ENCODE measurements at regions not wholly inside any gene's neighbourhood (a gene's known extent, or its start where the extent isn't known, plus 50 kb on each side); places are given as distances from the start of the nearest gene placed in this dataset.

GRCh38 chr5:167346461-167346860 lies 945.0 kb upstream of the WWC1 start:
- Histone ChIP-seq H3K27ac (no peak overlapping the region), H3K4me3 (no peak overlapping the region), H3K4me1 (no peaks in the 10 kb centered on the region), H3K36me3 (replicated peaks in 1 of 2; ENCODE audit: insufficient read depth in 1 of 2, low read depth in 2 of 2) (no peaks in the 10 kb centered on the region), H3K9me3 (no peaks in the 10 kb centered on the region), H3K27me3 (no peaks in the 10 kb centered on the region)
- no peak for TF ChIP-seq POLR2A (IDR thresholded peaks at IDR 0.05)
- TF ChIP-seq, protein P1, sequence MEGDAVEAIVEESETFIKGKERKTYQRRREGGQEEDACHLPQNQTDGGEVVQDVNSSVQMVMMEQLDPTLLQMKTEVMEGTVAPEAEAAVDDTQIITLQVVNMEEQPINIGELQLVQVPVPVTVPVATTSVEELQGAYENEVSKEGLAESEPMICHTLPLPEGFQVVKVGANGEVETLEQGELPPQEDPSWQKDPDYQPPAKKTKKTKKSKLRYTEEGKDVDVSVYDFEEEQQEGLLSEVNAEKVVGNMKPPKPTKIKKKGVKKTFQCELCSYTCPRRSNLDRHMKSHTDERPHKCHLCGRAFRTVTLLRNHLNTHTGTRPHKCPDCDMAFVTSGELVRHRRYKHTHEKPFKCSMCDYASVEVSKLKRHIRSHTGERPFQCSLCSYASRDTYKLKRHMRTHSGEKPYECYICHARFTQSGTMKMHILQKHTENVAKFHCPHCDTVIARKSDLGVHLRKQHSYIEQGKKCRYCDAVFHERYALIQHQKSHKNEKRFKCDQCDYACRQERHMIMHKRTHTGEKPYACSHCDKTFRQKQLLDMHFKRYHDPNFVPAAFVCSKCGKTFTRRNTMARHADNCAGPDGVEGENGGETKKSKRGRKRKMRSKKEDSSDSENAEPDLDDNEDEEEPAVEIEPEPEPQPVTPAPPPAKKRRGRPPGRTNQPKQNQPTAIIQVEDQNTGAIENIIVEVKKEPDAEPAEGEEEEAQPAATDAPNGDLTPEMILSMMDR (IDR thresholded peaks at IDR 0.05), result no peak
- intact Hi-C loops (cut with DNase I), result no loop called here
- DNase-seq, result no peak
- WGBS, 2 donors, result 17 to 23% methylated on average over 4 of the region's 4 CpGs
- ATAC-seq, result no peak

DNA sequence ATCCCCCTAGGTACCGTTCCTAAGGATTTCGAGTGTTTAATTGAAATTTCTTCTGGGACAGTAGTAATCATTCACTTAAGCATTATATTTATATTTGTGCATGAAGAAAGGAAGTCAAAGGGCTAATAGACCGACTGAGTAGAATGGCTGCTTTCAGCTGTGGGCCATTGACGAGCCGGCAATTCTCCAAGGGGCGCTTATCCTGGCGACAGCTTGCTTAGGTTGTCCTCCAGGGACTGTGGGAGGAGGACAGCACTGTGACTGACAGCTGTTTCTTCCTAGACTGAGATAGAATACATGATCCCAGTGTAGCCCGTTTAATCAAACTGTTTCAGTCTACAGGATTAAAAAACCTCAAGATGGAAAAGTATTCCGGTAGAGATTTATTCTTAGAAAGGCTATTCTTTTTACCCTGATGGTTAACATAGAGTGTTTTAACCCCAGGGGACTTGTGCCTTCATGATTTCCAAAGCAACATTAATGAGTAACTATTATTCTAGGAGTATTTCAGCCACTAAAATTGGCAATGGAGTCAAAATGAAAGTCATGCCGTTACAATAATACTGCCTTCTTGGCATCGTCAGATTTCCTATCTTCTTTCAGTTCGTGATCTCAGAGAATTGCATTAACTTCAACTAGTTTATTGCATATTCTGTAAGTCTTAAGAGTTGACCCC lies 943.1 kb upstream of the WWC1 start:
- Histone ChIP-seq H3K27me3 (no peaks in the 10 kb centered on the region), H3K27ac (no peak overlapping the region), H3K4me1 (no peaks in the 10 kb centered on the region), H3K4me3 (no peak overlapping the region), H3K9me3 (no peaks in the 10 kb centered on the region), H3K36me3 (replicated peaks in 1 of 2; ENCODE audit: insufficient read depth in 1 of 2, low read depth in 2 of 2) (no peaks in the 10 kb centered on the region)
- 82 to 88% methylated on average over 12 of the region's 12 CpGs for WGBS, 2 donors
- intact Hi-C loops (cut with DNase I), result no loop called here
- no peak for DNase-seq
- ATAC-seq, result no peak
- TF ChIP-seq, protein P1 (IDR thresholded peaks at IDR 0.05), result no peak
- TF ChIP-seq POLR2A (IDR thresholded peaks at IDR 0.05), result no peak

DNA sequence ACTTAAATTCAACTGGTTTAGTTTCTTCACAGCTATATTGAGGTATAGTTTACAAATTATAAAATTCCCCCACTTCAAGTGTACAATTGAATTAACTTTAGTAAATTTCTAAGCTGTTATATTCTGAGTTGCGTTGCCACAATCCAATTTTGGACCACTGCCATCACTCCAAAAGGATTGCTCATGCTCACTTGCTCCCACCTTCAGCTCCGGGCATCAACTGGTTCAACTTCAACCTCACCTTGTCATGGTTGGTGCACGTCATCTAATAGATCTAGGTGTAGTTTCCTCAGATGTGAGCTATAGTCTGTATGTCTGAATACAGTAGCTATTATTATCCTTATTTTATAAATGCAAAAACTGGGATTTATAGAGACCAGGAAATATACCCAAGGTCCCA lies 942.5 kb upstream of the WWC1 start:
- DNase-seq (no peak), ATAC-seq (no peak)
- TF ChIP-seq, protein P1 (IDR thresholded peaks at IDR 0.05), result no peak
- intact Hi-C loops (cut with DNase I), result no loop called here
- Histone ChIP-seq H3K4me3 (no peak overlapping the region), H3K27ac (no peak overlapping the region), H3K9me3 (no peaks in the 10 kb centered on the region), H3K27me3 (no peaks in the 10 kb centered on the region), H3K36me3 (replicated peaks in 1 of 2; ENCODE audit: insufficient read depth in 1 of 2, low read depth in 2 of 2) (no peaks in the 10 kb centered on the region), H3K4me1 (no peaks in the 10 kb centered on the region)
- 79 to 80% methylated on average over 3 of the region's 3 CpGs for WGBS, 2 donors

DNA sequence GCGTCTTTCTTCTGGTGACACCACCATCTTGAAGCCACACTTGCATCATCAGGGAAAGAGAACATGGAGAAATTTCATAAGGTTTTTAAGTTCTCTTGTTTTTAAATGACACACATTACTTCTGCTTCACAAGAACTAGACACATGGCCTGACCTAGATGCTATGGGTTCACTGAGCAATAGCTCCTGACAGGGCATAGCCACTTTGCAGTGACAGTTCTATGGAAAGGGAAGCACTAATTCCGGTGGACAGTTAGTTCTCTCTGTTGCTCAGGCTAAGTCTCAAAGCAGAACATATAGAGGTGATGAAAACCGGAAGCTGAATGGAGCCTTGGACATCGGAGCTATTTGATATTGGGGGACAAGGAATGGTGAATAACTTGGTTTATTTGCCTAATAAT lies 940.1 kb upstream of the WWC1 start:
- intact Hi-C loops (cut with DNase I), result no loop called here
- no peaks in the 10 kb centered on the region for H3K36me3 ChIP-seq (replicated peaks in 1 of 2; ENCODE audit: insufficient read depth in 1 of 2, low read depth in 2 of 2)
- 86 to 89% methylated on average over 4 of the region's 4 CpGs for WGBS, 2 donors
- TF ChIP-seq, protein P1 (IDR thresholded peaks at IDR 0.05), result no peak
- TF ChIP-seq POLR2A (IDR thresholded peaks at IDR 0.05), result no peak
- no peaks in the 10 kb centered on the region for H3K9me3 ChIP-seq
- H3K4me3 ChIP-seq, result no peak overlapping the region
- DNase-seq (no peak), ATAC-seq (no peak)
- no peaks in the 10 kb centered on the region for H3K27me3 ChIP-seq
- no peaks in the 10 kb centered on the region for H3K4me1 ChIP-seq
- H3K27ac ChIP-seq, result no peak overlapping the region

DNA sequence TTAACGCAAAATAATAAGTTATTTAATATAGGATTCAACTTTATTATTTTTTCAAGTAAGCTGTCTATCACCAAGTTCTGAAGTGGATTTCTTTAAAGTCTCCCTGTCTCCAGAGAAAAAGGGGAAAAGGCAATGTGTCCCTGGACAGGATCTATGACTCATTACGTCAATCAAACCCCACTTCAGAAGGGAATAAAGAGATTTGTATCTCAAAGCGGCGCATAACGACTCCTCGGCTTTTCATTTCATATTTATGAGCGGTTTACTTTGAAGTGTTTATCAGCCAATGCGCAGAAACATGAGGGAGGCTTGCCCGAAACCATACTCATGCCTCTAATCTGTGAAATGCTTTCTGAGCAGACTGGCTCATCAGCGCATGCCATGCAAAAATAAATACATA lies 938.6 kb upstream of the WWC1 start:
- H3K36me3 ChIP-seq (replicated peaks in 1 of 2; ENCODE audit: insufficient read depth in 1 of 2, low read depth in 2 of 2), result no peaks in the 10 kb centered on the region
- intact Hi-C loops (cut with DNase I), result no loop called here
- no peak overlapping the region for H3K4me3 ChIP-seq
- no peaks in the 10 kb centered on the region for H3K9me3 ChIP-seq
- H3K4me1 ChIP-seq, result no peaks in the 10 kb centered on the region
- DNase-seq, result no peak
- 71 to 73% methylated on average over 10 of the region's 10 CpGs for WGBS, 2 donors
- no peak overlapping the region for H3K27ac ChIP-seq
- H3K27me3 ChIP-seq, result no peaks in the 10 kb centered on the region
- ATAC-seq, result no peak
- TF ChIP-seq, protein P1 (IDR thresholded peaks at IDR 0.05), result no peak
- TF ChIP-seq POLR2A (IDR thresholded peaks at IDR 0.05), result no peak
